ENCODE measurements at regions not wholly inside any gene's neighbourhood (a gene's known extent, or its start where the extent isn't known, plus 50 kb on each side); places are given as distances from the start of the nearest gene placed in this dataset.

GRCh38 chr13:30078059-30078458 lies 227.6 kb upstream of the UBL3 start:
- POLR2A ChIA-PET: no interaction called here
- CTCF ChIA-PET: interaction anchor here (0.5 to 3.7 kb wide), 7 partner anchors 23 to 132 kb away, joined by 3 to 25 read pairs (median 3); no protein-coding TSS in a partner anchor
- Mint-ChIP-seq H3K36me3 (peaks cover 23% of the 10 kb centered on the region), H3K4me3 (no peak overlapping the region), H3K9me3 (peaks cover 38% of the 10 kb centered on the region), H3K27me3 (ENCODE audit: low read depth) (peaks cover 3% of the 10 kb centered on the region), H3K4me1 (peaks cover 24% of the 10 kb centered on the region), H3K27ac (no peak overlapping the region)
- TF ChIP-seq SP1 (CRISPR knock-in tag; conservative IDR thresholded peaks at IDR 0.05) (no peak), ZNF512 (CRISPR knock-in tag; IDR thresholded peaks at IDR 0.05; ENCODE audit: borderline replicate concordance) (no peak)
- TF ChIP-seq, protein P1, sequence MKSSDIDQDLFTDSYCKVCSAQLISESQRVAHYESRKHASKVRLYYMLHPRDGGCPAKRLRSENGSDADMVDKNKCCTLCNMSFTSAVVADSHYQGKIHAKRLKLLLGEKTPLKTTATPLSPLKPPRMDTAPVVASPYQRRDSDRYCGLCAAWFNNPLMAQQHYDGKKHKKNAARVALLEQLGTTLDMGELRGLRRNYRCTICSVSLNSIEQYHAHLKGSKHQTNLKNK (CRISPR knock-in tag; IDR thresholded peaks at IDR 0.05): no peak
- DNase-seq (ENCODE audit: low spot score) (no peak), ATAC-seq (no peak)

DNA sequence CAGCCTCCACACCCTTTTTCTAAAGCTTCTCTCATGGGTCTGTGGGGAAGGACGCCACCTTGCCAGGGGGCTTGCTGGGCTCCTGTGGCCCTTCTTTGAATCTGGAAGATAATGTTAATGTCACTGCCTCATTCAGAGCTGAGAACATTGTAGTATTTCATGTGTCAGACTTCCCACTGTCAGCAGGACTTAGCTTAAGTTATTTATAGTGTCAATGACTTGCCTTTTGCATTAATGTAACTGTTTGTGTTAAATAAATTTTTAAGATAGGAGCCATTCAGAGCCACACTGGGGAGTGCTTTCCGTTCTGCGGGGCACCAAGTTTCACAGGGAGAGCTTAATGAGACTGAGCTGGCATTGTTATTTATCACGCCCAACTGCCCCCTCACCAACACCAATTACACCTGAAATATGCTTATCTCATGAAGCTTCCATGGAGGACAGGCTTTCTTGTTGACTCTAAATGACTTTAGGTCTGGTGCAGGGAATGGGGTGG lies 226.9 kb upstream of the UBL3 start:
- TF ChIP-seq ZBTB21 (CRISPR knock-in tag; IDR thresholded peaks at IDR 0.05; ENCODE audit: borderline replicate concordance) (no peak), CBFB (CRISPR knock-in tag; IDR thresholded peaks at IDR 0.05; ENCODE audit: low read depth) (no peak), FOXJ3 (CRISPR knock-in tag; IDR thresholded peaks at IDR 0.05; ENCODE audit: borderline replicate concordance) (no peak), FOXP1 (CRISPR knock-in tag; IDR thresholded peaks at IDR 0.05; ENCODE audit: borderline replicate concordance) (no peak), CREB1 (CRISPR knock-in tag; IDR thresholded peaks at IDR 0.05) (no peak), IRF2 (CRISPR knock-in tag; IDR thresholded peaks at IDR 0.05; ENCODE audit: borderline replicate concordance, low read depth) (no peak)
- H3K36me3 Mint-ChIP-seq: peaks cover 17% of the 10 kb centered on the region
- DNase-seq (ENCODE audit: low spot score) (no peak), ATAC-seq (no peak)
- CTCF ChIA-PET: interaction anchor here (1.3 to 3.7 kb wide), 3 partner anchors 25 to 38 kb away, joined by 3 to 25 read pairs (median 7); no protein-coding TSS in a partner anchor
- H3K4me1 Mint-ChIP-seq: peaks cover 24% of the 10 kb centered on the region
- POLR2A ChIA-PET: no interaction called here
- no peak overlapping the region for H3K27ac Mint-ChIP-seq
- H3K4me3 Mint-ChIP-seq: no peak overlapping the region
- peaks cover 3% of the 10 kb centered on the region for H3K27me3 Mint-ChIP-seq (ENCODE audit: low read depth)
- H3K9me3 Mint-ChIP-seq: peaks cover 31% of the 10 kb centered on the region

DNA sequence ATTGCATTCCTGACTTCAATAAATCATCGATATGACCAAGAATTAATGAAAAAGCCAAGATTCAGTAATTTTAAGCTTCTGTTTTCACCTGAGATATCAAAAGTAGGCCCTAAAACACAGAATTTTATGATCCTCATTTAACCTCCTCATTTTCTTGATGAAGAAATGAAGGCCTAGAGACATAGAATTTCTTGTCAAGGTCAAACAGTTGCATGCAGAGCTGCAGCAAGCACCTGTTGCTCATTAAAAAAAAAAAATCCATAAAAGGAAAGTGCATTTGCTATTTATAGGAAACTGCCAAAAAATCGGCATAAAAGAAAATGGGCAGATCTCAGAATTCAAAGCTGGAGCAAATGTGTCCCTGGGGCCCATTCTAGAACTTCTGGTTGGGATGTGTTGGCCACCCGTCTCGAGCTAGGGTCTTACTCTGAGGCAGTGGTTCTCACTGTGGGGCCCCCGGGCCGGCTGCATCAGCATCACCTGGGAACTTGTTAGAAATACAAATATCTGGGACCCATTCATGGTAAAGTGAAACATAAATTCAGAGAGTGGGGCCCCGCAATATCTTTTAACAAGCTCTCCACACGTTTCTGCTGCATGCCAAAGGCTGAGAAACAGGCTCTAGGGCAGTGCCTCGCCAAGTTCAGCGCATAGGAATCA lies 224.7 kb upstream of the UBL3 start:
- peaks cover 1% of the 10 kb centered on the region for H3K36me3 Mint-ChIP-seq
- ATAC-seq (no peak), DNase-seq (ENCODE audit: low spot score) (no peak)
- CTCF ChIA-PET: interaction anchor here (1.1 kb wide), 1 partner anchor 37 kb away, joined by 3 read pairs; no protein-coding TSS in a partner anchor
- no peak overlapping the region for H3K4me3 Mint-ChIP-seq
- H3K9me3 Mint-ChIP-seq: peaks cover 21% of the 10 kb centered on the region
- H3K27me3 Mint-ChIP-seq (ENCODE audit: low read depth): no peaks in the 10 kb centered on the region; the same call in 1 of the 2 replicates
- TF ChIP-seq TEAD4 (CRISPR knock-in tag; IDR thresholded peaks at IDR 0.05) (no peak), ZNF671 (CRISPR knock-in tag; IDR thresholded peaks at IDR 0.05) (no peak), PRRX2 (CRISPR knock-in tag; IDR thresholded peaks at IDR 0.05) (no peak), ZBTB21 (CRISPR knock-in tag; IDR thresholded peaks at IDR 0.05; ENCODE audit: borderline replicate concordance) (no peak), NR2C2 (CRISPR knock-in tag; IDR thresholded peaks at IDR 0.05) (no peak), NR1H2 (CRISPR knock-in tag; IDR thresholded peaks at IDR 0.05) (no peak), IRF1 (CRISPR knock-in tag; IDR thresholded peaks at IDR 0.05) (no peak)
- TF ChIP-seq, protein P2, sequence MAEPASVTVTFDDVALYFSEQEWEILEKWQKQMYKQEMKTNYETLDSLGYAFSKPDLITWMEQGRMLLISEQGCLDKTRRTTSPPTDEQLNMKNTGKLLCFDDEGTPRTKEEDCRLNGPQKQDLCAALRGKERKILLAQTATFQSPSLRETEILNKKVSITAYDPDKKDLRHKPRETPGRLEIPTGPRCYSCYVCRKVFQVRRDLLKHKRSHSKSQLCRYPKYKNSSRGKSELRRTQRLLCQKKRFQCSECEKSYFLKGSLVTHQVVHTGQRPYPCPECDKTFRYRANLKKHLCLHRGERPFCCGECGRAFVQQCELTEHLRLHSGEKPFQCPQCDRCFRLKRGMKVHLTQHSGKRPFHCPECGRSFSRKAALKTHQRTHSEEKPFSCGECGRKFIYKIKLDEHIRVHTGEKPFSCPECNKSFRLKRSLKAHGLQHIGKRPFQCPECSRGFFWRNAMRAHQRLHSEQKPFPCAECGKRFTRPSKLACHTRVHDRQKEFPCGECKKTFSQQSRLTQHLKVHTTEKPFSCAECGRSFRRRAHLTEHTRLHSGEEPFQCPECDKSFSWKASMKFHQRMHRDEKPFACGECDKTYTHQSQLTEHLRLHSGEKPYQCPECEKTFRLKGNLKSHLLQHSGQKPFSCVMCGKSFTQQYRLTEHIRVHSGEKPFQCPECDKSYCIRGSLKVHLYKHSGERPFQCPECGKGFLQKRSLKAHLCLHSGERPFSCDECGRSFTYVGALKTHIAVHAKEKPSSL (CRISPR knock-in tag; conservative IDR thresholded peaks at IDR 0.05): no peak
- TF ChIP-seq, protein P3, sequence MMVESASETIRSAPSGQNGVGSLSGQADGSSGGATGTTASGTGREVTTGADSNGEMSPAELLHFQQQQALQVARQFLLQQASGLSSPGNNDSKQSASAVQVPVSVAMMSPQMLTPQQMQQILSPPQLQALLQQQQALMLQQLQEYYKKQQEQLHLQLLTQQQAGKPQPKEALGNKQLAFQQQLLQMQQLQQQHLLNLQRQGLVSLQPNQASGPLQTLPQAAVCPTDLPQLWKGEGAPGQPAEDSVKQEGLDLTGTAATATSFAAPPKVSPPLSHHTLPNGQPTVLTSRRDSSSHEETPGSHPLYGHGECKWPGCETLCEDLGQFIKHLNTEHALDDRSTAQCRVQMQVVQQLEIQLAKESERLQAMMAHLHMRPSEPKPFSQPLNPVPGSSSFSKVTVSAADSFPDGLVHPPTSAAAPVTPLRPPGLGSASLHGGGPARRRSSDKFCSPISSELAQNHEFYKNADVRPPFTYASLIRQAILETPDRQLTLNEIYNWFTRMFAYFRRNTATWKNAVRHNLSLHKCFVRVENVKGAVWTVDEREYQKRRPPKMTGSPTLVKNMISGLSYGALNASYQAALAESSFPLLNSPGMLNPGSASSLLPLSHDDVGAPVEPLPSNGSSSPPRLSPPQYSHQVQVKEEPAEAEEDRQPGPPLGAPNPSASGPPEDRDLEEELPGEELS (CRISPR knock-in tag; IDR thresholded peaks at IDR 0.05): no peak
- H3K27ac Mint-ChIP-seq: no peak overlapping the region
- POLR2A ChIA-PET: no interaction called here
- H3K4me1 Mint-ChIP-seq: peaks cover 30% of the 10 kb centered on the region
